HG02678 (cell line): ENCODE measurements at regions not wholly inside any gene's neighbourhood (a gene's known extent, or its start where the extent isn't known, plus 50 kb on each side); places are given as distances from the start of the nearest gene placed in this dataset.
A peak's percentile ranks its signal among the peaks of the same experiment; 100 is the strongest.
"Not testable (repeated sequence)": the region's sequence is repeated elsewhere in the genome, so short reads cannot be mapped to it uniquely, and the experiment has no call there.

ENCODE experiments used
- ATAC-seq: cut with Tn5 transposase; IDR thresholded peaks from one replicate; pipeline ENCODE4 v1.9.1; 2021; ENCODE audit warnings: mild to moderate bottlenecking, moderate library complexity; ENCODE audit not compliant: unreplicated experiment

DNA sequence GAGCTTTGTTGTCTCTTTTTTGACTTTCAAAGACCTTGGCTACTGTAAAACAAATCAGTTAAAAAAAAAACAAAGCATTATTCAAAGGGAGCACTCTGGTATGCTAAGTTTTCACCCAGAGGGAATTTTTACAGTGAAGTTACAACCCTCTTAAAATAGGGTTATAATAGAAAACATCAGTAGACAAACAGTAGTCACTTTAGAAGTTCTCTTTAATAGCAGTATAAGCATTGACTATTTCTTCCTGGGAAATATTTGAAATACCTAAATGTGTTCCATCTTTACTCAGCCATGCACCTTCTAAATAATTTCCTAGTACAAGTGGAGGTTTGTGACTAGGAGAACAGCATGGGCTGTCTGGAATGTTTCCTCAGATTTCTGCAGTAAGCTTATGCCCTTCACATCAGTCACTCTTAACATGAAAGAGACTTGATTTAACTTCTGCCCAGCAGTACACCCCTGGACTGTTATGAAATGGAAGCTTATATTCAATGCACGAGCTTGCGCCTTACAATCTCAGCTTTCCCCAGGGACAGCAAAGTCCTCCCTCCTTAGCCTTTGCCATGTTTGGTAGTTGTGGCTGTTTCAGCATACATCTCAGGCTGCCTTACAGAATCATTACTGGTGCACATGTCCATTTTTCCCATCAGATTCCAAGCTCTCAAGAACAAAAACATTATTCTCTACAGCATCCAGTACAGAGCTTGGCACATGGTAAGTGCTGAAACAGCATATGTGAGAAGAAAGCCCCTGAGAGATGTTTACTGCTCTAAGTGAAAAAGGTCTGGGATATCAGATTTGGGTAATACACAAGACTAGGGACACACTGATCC lies 191.5 kb downstream of the ZNF608 start:
- no peak for ATAC-seq

DNA sequence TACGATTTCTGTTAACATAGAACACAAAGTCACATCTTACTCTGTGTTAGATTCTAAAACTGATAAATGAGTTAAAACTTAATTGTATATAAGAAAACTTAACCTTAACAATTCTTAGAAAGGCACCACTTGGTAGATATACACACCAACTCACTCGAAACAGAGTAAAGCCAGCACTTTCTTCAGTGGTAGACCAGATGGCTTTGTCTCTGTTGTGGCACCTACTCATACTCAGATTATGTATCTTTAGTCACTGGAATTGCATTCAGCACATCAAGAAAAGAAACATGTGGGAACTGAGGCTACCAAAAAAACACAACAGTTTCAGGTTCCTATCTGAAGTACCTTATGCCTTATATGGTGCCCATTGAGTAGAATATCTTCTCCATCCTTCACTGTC lies 192.5 kb downstream of the ZNF608 start:
- no peak for ATAC-seq

- no peak for ATAC-seq
These were observed 193.9 kb downstream of the ZNF608 start for GRCh38 chr5:124552526-124552925.

- no peak for ATAC-seq
These were observed 194.5 kb downstream of the ZNF608 start for GRCh38 chr5:124551939-124552279.

- ATAC-seq, result no peak
These were observed 195.7 kb downstream of the ZNF608 start for GRCh38 chr5:124550731-124551130.

DNA sequence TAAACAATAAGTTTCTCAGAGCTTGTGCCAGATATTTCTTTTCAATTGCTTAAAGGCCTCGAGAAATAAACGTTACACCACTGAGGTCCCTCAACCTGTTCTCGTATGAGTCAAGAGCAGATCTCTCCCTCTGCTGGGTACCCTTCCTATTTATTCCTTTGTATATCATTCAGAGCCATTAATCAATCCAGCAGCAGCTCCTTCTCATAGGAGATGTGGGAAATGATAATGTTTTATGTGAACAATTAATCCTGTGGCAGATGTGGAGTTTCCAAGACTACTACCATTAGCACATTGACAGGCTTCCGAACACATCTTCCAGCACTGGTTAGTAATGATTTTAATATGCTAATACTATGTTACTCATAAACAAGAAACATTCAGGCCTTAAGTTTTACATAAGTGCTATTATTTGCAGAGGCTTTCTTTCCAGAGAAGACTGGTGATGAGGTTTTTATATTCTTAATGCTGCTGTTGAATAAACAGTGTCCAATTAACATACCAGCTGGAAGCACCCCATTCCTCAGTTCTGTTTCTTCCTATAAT lies 196.5 kb downstream of the ZNF608 start:
- ATAC-seq, result no peak

DNA sequence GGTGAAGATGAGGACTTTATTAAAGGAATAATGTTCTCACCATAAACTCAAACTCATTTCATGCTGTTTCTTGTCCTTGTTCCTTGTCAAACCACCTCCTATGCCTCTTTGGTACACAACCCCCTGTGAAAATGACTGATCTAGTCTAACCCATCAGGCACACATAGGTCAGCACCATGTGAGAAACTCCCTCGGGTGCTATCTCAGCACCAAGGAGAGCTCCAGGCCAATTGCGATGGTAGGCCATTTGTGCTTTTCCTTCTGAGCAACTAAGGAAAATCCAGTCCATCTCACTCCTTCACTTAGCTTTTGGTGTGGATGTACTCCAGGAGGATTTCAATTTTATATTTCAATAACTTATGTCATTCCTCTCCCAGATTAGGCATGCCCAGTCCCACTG lies 199.8 kb downstream of the ZNF608 start:
- no peak for ATAC-seq

DNA sequence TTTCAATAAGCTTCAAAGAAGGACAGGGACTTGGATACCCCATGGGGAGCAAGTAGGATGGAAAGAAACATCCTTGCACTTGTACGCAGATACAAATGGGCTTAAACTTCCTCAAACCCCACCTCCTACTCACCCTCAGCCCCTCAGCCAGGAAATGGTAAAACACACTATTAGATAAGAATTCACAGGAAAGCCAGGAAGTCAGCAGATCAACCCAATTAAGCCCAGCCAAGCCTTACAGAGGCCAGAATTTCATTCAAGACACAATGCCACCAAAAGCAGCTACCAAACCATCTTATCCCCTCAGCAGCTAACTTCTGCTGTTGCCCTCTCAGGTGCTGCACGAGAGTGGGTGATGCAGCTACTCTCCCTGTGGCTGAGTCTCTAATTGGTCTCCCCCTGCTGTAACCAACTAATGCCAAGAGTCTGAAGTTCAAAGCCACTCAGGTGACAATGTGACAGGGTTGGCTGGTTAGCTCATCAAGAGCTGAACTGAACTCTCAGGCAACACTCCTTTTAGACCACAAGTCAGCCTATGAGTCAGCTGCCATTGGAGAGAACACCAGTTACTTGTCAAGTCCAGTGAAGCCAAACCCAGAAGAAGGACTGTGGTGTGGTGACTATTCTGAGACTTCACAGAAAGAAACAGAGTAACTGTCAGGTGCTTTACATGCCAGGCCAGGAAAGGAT lies 201.9 kb downstream of the ZNF608 start:
- ATAC-seq, result peak; percentile 91

- ATAC-seq, result no peak
These were observed 207.5 kb downstream of the ZNF608 start for GRCh38 chr5:124538931-124539330.

- no peak for ATAC-seq
These were observed 208.2 kb downstream of the ZNF608 start for GRCh38 chr5:124538191-124538590.

GRCh38 chr5:124537522-124537921 lies 208.9 kb downstream of the ZNF608 start:
- no peak for ATAC-seq

DNA sequence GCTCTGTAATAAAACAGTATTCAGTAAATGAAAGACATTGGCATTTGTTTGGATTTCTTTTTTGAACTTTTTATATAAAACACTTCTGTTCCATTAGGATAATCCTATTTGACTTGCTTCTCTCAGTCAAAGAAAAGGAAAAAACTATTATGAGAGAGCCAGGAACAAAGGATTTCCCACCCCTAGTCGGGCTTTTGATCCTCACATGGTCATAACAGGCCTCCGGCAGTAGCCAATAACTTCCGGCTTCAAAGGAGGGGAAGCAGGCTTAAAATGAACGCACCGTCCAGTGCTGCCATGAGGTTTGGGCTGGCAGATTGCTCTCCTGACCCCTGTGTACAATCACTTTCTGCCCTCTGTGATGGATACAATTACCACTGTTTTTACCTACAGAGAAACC lies 209.3 kb downstream of the ZNF608 start:
- ATAC-seq, result no peak

DNA sequence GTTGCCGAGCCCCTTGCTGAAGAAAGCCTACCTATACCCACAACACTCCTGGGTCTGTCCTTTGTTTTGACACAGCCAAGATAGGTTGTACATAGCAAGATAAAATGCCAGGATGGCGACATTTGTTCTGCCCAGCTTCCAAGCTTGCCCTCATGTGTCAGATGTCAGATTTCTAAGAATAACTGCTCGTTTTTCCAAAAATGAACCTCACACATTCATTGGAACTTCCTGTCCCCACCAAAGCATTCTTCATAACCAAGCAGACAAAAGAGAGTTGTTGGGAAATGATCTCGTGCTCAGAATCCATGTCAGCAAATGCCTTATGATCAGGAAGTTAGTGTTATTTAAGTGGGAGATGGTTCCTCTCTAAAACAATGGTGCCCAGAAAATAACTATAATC lies 210.1 kb downstream of the ZNF608 start:
- no peak for ATAC-seq

DNA sequence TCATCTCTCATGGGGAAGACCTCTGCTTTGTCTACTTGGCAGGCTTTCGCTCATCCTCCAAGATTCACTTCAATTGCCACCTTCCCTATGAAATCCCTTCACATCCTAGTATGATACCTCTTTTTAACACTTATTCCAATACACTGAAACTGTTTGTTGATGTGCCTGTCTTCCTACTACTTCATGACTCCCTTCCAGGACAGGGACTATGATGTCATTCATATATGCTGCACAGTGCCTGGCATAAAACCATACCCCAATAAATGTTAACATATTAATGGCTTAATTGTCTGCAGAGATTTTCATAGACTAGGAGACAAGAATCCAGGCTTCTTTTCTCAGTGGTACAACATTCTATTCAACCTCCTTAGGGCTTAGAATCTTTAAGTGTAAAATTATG lies 215.5 kb downstream of the ZNF608 start:
- no peak for ATAC-seq

DNA sequence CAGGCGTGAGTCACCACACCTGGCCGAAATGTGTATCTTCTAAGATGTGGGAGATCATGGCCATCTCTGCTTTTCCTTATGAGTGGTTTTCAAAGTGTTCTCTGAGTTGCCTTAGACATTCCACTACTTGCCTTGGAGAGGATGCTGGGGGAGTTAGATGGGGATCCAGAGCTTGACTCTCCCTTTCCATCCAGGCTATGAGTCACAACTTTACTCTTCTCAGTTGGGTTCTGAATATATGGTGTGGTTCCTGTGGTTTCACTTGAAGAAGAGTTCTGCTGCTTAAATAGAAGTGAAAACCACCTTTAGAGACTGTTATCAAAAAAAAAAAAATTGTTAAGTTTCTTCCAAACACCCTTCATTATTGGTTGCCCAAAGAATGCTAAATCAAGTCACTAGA lies 217.6 kb downstream of the ZNF608 start:
- ATAC-seq, result no peak

DNA sequence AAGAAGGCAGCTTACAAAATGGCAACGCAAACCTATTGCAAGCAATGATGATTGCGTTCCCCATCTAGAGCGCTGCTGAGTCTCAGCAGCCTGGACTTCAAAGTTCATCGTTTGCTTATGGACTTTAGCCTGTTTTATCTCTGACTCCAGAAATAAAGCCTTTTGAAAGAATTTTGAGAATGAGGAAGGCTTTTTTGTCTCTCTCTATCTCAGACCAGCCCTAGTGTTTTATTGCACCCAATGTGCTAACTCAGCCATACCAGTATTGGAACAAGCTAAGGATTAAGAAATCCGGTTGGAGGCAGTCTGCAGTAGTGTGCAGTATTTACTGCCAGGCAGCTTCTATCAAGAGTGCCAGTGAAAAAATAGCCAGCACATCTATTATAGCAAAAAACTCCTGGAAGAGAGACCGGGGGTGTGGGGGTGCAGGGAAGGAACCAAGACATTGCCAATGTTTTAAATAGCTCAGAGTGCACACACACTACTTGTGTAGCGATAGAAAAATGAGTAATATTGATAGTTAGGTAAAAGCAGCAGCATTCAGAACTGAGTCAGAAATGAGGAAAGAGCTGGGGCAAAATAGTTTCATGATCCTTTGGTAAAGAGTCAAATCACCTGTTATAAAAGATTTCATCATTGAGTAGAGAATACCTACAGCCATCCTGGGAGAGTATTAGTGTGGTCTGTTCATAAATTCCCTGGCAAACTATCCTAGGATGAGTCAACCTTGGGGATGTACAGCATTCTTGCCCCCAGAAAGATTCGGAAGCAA lies 219.0 kb downstream of the ZNF608 start:
- no peak for ATAC-seq

- not testable (repeated sequence) for ATAC-seq
These were observed 220.4 kb downstream of the ZNF608 start for GRCh38 chr5:124526079-124526478.

DNA sequence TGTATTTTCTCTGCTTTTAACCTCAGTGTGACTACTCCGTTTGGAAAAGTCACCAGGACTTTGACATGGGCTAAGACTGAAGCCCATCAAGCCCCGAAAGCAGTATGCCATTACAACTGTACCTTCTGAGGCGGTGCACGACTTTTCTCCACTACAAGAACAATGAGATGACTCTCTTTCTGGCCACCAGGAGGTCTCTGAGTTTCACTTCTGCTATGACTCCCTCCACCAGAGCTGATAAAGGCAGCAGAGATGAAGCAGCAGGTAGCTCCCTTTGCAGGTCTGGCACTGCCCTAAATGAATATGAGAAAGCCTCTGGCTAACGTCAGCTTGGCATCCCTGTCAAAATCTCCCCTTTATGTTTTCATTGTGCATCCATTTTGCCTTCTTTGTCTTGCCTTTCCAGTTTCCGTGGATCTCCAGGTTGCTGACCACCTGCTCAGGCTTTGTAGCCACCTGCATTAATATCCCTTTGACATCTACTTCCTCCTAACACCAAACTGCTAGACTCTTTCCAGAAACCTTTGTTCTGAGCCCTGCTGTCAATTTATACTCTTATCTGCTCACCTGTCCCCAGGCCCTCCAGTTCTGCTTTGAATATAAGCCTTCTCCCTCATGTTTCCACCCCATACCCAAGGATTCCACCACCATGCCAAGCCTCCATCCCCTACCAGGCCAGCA lies 221.7 kb downstream of the ZNF608 start:
- peak; percentile 93 for ATAC-seq

- no peak for ATAC-seq
These were observed 222.5 kb downstream of the ZNF608 start for GRCh38 chr5:124523897-124524296.

- no peak for ATAC-seq
These were observed 223.4 kb downstream of the ZNF608 start for GRCh38 chr5:124522992-124523391.
